SK-N-SH (cell line): ENCODE measurements at regions not wholly inside any gene's neighbourhood (a gene's known extent, or its start where the extent isn't known, plus 50 kb on each side); places are given as distances from the start of the nearest gene placed in this dataset.

Experiments used
- CHD2 ChIP-seq: fragments of 150-350 bp; IDR thresholded peaks from 2 replicates; pipeline ENCODE4 v1.6.1; 2018; ENCODE audit warnings: low read length; ENCODE audit not compliant: partially characterized antibody
- CTCF ChIP-seq: fragments of 200-600 bp; sonication (generic); IDR thresholded peaks from 2 replicates; pipeline ENCODE4 v1.6.1; 2017; ENCODE audit warnings: antibody characterized with exemption, mild to moderate bottlenecking, moderate library complexity
- EP300 ChIP-seq, 2 experiments: IDR thresholded peaks; 2 replicates each; pipeline versions ENCODE4 v1.4.0 to v1.6.1; 2012; ENCODE audit warnings: borderline replicate concordance in 1 of 2, low read depth in 1 of 2, low read length in 1 of 2
- EZH2phosphoT487 ChIP-seq: fragments of 200-600 bp; sonication (generic); IDR thresholded peaks from 2 replicates; pipeline ENCODE4 v1.6.1; 2017; ENCODE audit warnings: low read depth, mixed run types, mild to moderate bottlenecking, antibody characterized with exemption, moderate library complexity, borderline replicate concordance
- JUND ChIP-seq: IDR thresholded peaks from 2 replicates; pipeline ENCODE4 v1.4.0; 2012
- MAX ChIP-seq: IDR thresholded peaks from 2 replicates; pipeline ENCODE4 v1.4.0; 2012; ENCODE audit warnings: low read depth
- POLR2AphosphoS5 ChIP-seq: IDR thresholded peaks from 2 replicates; pipeline ENCODE4 v1.6.1; 2012; ENCODE audit warnings: low read depth, low read length
- RAD21 ChIP-seq: IDR thresholded peaks from 2 replicates; pipeline ENCODE4 v1.6.1; 2012; ENCODE audit warnings: mild to moderate bottlenecking, low read length
- REST ChIP-seq: IDR thresholded peaks from 2 replicates; pipeline ENCODE4 v1.6.1; 2012; ENCODE audit warnings: mild to moderate bottlenecking, low read depth, low read length, moderate library complexity
- SMC3 ChIP-seq: IDR thresholded peaks from 2 replicates; pipeline ENCODE4 v1.6.1; 2012; ENCODE audit warnings: low read depth, low read length, improper control_type of control experiment
- USF1 ChIP-seq: IDR thresholded peaks from 2 replicates; pipeline ENCODE4 v1.4.0; 2012; ENCODE audit warnings: low read depth, borderline replicate concordance
- USF2 ChIP-seq: fragments of 150-350 bp; IDR thresholded peaks from 2 replicates; pipeline ENCODE4 v1.6.1; 2017; ENCODE audit warnings: antibody characterized with exemption, low read length, low read depth, borderline replicate concordance
- YY1 ChIP-seq: IDR thresholded peaks from 2 replicates; pipeline ENCODE4 v1.4.0; 2012; ENCODE audit warnings: low read depth, mild to moderate bottlenecking
- ZBTB33 ChIP-seq: IDR thresholded peaks from 2 replicates; pipeline ENCODE4 v1.4.0; 2012; ENCODE audit warnings: low read depth, borderline replicate concordance

GRCh38 chr16:5982979-5983378 is 885.4 kb upstream of the EEF2KMT start:
- TF ChIP-seq CTCF (no peak), EZH2phosphoT487 (no peak), SMC3 (no peak), ZBTB33 (no peak), MAX (no peak), REST (no peak), RAD21 (no peak), POLR2AphosphoS5 (no peak), YY1 (no peak), USF2 (no peak), USF1 (no peak), EP300 (IDR thresholded peaks at IDR 0.05; ENCODE audit: borderline replicate concordance in 1 of 2, low read depth in 1 of 2, low read length in 1 of 2) (no peak), CHD2 (no peak), JUND (no peak)
